K562 (cell line): ENCODE measurements at regions not wholly inside any gene's neighbourhood (a gene's known extent, or its start where the extent isn't known, plus 50 kb on each side); places are given as distances from the start of the nearest gene placed in this dataset.

Source experiments
- ATAC-seq: fragments of 200-7000 bp; cut with Tn5 transposase; 3 replicates; pipeline ENCODE4 v1.9.1; 2020; ENCODE audit warnings: moderate library complexity
- BruUV-seq: library from RNA; stranded (reverse); fragments of 400-500 nt; replicated peaks from 2 replicates; lab custom pipeline; 2021; lab: Mats Ljungman, UMichigan
- CTCF ChIA-PET: fragments of 300-600 bp; formaldehyde crosslinking; extraction: SDS; loops from one replicate; lab custom pipeline; 2021; ENCODE audit warnings: low intra/inter-chr PET ratio; lab: Yijun Ruan, JAX
- POLR2A ChIA-PET: fragments of 300-600, 350-650 bp; sonication (Branson Sonifier 250); formaldehyde crosslinking; extraction: SDS; loops from one replicate; lab custom pipeline; 2021; ENCODE audit warnings: antibody characterized with exemption, inconsistent platforms; lab: Yijun Ruan, JAX
- DNase-seq, 4 experiments: peaks; one replicate each; pipeline versions ENCODE4 v3.0.0 to v3.0.0-alpha.2; 2011 to 2018; ENCODE audit warnings: low spot score in 3 of 4, mixed read lengths in 3 of 4; ENCODE audit errors: extremely low read depth in 1 of 4
- FAIRE-seq: peaks from 2 replicates; lab custom pipeline; 2011; peaks lifted over from hg19 to GRCh38; lab: Jason Lieb, UNC
- H2AFZ ChIP-seq: 2 replicates; pipeline ENCODE4 v1.6.0; 2011; ENCODE audit warnings: low read depth, low read length, control low read depth, inconsistent platforms
- H3K27ac ChIP-seq: fragments of 200-600 bp; 3 replicates; pipeline ENCODE4 v1.8.0; 2011; ENCODE audit warnings: low read depth, mild to moderate bottlenecking, control low read depth, inconsistent platforms, low read length, moderate library complexity, mixed read lengths; ENCODE audit errors: extremely low read depth
- H3K27me3 ChIP-seq, 2 experiments: fragments of 300-600 bp in 1 of 2; 2 replicates in 1 of 2; 3 replicates in 1 of 2; pipeline versions ENCODE4 v1.6.0 to v1.8.0; 2011; ENCODE audit warnings: inconsistent platforms in 2 of 2, low read length in 2 of 2, mild to moderate bottlenecking in 1 of 2, mixed read lengths in 1 of 2, moderate library complexity in 1 of 2; ENCODE audit not compliant: control insufficient read depth in 2 of 2, insufficient read depth in 2 of 2
- H3K36me3 ChIP-seq: fragments of 300-600 bp; 3 replicates; pipeline ENCODE4 v1.8.0; 2011; ENCODE audit warnings: mild to moderate bottlenecking, low read length, inconsistent platforms; ENCODE audit not compliant: control insufficient read depth, insufficient read depth
- H3K4me1 ChIP-seq, 2 experiments: fragments of 200-600 bp in 1 of 2; replicated peaks in 1 of 2; 2 replicates in 1 of 2; 3 replicates in 1 of 2; pipeline versions ENCODE4 v1.5.1 to v1.8.0; 2011; ENCODE audit warnings: inconsistent platforms in 2 of 2, low read length in 2 of 2, mild to moderate bottlenecking in 1 of 2, mixed read lengths in 1 of 2, moderate library complexity in 1 of 2; ENCODE audit not compliant: control insufficient read depth in 2 of 2, insufficient read depth in 2 of 2
- H3K4me2 ChIP-seq: 2 replicates; pipeline ENCODE4 v1.6.1; 2011; ENCODE audit warnings: low read length, control low read depth, inconsistent platforms, mixed read lengths; ENCODE audit not compliant: insufficient read depth
- H3K4me3 ChIP-seq: fragments of 200-600 bp; sonication (generic), shearing (Covaris generic); 2 replicates; pipeline ENCODE4 v1.5.1; 2016; ENCODE audit warnings: control low read depth, inconsistent platforms
- H3K79me2 ChIP-seq: fragments of 200-600 bp; 3 replicates; pipeline ENCODE4 v1.8.0; 2011; ENCODE audit warnings: low read length, inconsistent platforms; ENCODE audit not compliant: control insufficient read depth, insufficient read depth
- H3K9ac ChIP-seq, 2 experiments: 2 replicates each; pipeline versions ENCODE4 v1.6.0 to v1.6.1; 2011; ENCODE audit warnings: low read depth in 2 of 2, low read length in 2 of 2, control low read depth in 1 of 2, inconsistent platforms in 1 of 2, mild to moderate bottlenecking in 1 of 2, mixed read lengths in 1 of 2; ENCODE audit not compliant: insufficient read depth in 1 of 2
- H3K9me1 ChIP-seq: one replicate; pipeline ENCODE4 v1.6.0; 2011; ENCODE audit warnings: inconsistent platforms, mild to moderate bottlenecking, low read length, moderate library complexity; ENCODE audit not compliant: control insufficient read depth, insufficient read depth
- H3K9me3 ChIP-seq: replicated peaks from 2 replicates; pipeline ENCODE4 v1.5.1; 2011; ENCODE audit warnings: low read depth, low read length, inconsistent platforms; ENCODE audit not compliant: control insufficient read depth, insufficient read depth
- H4K20me1 ChIP-seq: replicated peaks from 2 replicates; pipeline ENCODE4 v1.6.1; 2011; ENCODE audit warnings: low read length, inconsistent platforms, mixed read lengths; ENCODE audit not compliant: control insufficient read depth, insufficient read depth
- BRD9 ChIP-seq: fragments of 450-650 bp; IDR thresholded peaks from 2 replicates; pipeline ENCODE4 v1.6.1; 2018; ENCODE audit warnings: low read depth; ENCODE audit not compliant: partially characterized antibody
- CCAR2 ChIP-seq: fragments of 200-400 bp; formaldehyde crosslinking; IDR thresholded peaks from 2 replicates; pipeline ENCODE4 v1.6.1; 2017; ENCODE audit warnings: mild to moderate bottlenecking, low read depth, low read length
- CHD1 ChIP-seq: fragments of 200-600 bp; sonication (generic); IDR thresholded peaks from one replicate; pipeline ENCODE4 v1.6.1; 2012; ENCODE audit warnings: mild to moderate bottlenecking, moderate library complexity, low read length, inconsistent platforms
- FOXA3 ChIP-seq, 2 experiments: fragments of 450-650 bp in 1 of 2; sonication (generic) in 1 of 2; formaldehyde crosslinking; IDR thresholded peaks in 1 of 2; conservative IDR thresholded peaks in 1 of 2; 2 replicates each; pipeline versions ENCODE4 v1.4.0 to v1.8.0; 2020 to 2022; ENCODE audit warnings: mild to moderate bottlenecking in 2 of 2, missing genetic modification reagents in 1 of 2
- SMARCB1 ChIP-seq: IDR thresholded peaks from 2 replicates; pipeline ENCODE4 v1.6.1; 2011; ENCODE audit warnings: improper control_type of control experiment, low read depth; ENCODE audit not compliant: insufficient read length
- TAF15 ChIP-seq: fragments of 200-400 bp; formaldehyde crosslinking; IDR thresholded peaks from 2 replicates; pipeline ENCODE4 v1.6.1; 2017; ENCODE audit warnings: mild to moderate bottlenecking, low read depth, low read length, moderate library complexity
- WHSC1 ChIP-seq: IDR thresholded peaks from one replicate; pipeline ENCODE4 v1.6.1; 2012; ENCODE audit warnings: low read length, control low read depth, inconsistent platforms
- WGBS: fragments of 100-300 bp; shearing (Covaris generic); methylation state at CpG from one replicate; pipeline ENCODE4 v1.1.6; 2016; ENCODE audit warnings: low coverage, mixed read lengths; ENCODE audit not compliant: insufficient coverage; ENCODE audit errors: missing lambda C conversion rate; 5-methylcytosine and 5-hydroxymethylcytosine counted together
- in situ Hi-C: fragments of 300-500 bp; cut with MboI; formaldehyde crosslinking; loops from 4 replicates; pipeline ENCODE4 v1.15.0; 2018; ENCODE audit warnings: inconsistent platforms, mixed read lengths
- intact Hi-C: fragments of 100-400 bp; cut with micrococcal nuclease; formaldehyde crosslinking; loops from 2 replicates; pipeline ENCODE4 v1.14.2; 2022
- TF ChIP-seq, protein P1 (sequence below), 2 experiments: fragments of 450-650 bp; formaldehyde crosslinking in 1 of 2; IDR thresholded peaks; 2 replicates each; pipeline versions ENCODE4 v1.4.0 to v1.6.1; 2014 to 2020; ENCODE audit warnings: mild to moderate bottlenecking in 2 of 2, borderline replicate concordance in 1 of 2, low read depth in 1 of 2
- TF ChIP-seq, protein P2 (sequence below), 2 experiments: fragments of 150-350 bp in 1 of 2; IDR thresholded peaks; 2 replicates each; pipeline ENCODE4 v1.6.1; 2012 to 2016; ENCODE audit warnings: low read depth in 2 of 2, low read length in 2 of 2, mild to moderate bottlenecking in 1 of 2, moderate library complexity in 1 of 2

- TF ChIP-seq, protein P1, sequence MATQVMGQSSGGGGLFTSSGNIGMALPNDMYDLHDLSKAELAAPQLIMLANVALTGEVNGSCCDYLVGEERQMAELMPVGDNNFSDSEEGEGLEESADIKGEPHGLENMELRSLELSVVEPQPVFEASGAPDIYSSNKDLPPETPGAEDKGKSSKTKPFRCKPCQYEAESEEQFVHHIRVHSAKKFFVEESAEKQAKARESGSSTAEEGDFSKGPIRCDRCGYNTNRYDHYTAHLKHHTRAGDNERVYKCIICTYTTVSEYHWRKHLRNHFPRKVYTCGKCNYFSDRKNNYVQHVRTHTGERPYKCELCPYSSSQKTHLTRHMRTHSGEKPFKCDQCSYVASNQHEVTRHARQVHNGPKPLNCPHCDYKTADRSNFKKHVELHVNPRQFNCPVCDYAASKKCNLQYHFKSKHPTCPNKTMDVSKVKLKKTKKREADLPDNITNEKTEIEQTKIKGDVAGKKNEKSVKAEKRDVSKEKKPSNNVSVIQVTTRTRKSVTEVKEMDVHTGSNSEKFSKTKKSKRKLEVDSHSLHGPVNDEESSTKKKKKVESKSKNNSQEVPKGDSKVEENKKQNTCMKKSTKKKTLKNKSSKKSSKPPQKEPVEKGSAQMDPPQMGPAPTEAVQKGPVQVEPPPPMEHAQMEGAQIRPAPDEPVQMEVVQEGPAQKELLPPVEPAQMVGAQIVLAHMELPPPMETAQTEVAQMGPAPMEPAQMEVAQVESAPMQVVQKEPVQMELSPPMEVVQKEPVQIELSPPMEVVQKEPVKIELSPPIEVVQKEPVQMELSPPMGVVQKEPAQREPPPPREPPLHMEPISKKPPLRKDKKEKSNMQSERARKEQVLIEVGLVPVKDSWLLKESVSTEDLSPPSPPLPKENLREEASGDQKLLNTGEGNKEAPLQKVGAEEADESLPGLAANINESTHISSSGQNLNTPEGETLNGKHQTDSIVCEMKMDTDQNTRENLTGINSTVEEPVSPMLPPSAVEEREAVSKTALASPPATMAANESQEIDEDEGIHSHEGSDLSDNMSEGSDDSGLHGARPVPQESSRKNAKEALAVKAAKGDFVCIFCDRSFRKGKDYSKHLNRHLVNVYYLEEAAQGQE (IDR thresholded peaks at IDR 0.05; ENCODE audit: borderline replicate concordance) = no peak
- TF ChIP-seq, protein P1 (CRISPR knock-in tag; IDR thresholded peaks at IDR 0.05; ENCODE audit: low read depth) = no peak
- no peak for TF ChIP-seq WHSC1
These were observed 133.5 kb upstream of the WNT4 start (continued) for GRCh38 chr1:22276396-22276748.

- POLR2A ChIA-PET = interaction anchor here (0.6 to 1.0 kb wide), 2 partner anchors 15 to 737 kb away, joined by 3 read pairs; no protein-coding TSS in a partner anchor
- peaks cover 8% of the 10 kb centered on the region; the same call in 1 of the 2 replicates for H4K20me1 ChIP-seq
- no peaks in the 10 kb centered on the region for H3K79me2 ChIP-seq
- no peak overlapping the region for H3K27ac ChIP-seq
- H3K4me2 ChIP-seq = no peak overlapping the region
- ATAC-seq = no peak
- intact Hi-C loops = no loop called here
- WGBS = 1% methylated on average over 10 of the region's 10 CpGs
- no peak for FAIRE-seq
- H3K9me3 ChIP-seq = no peaks in the 10 kb centered on the region
- CTCF ChIA-PET = no interaction called here
- BruUV-seq = no TSS peak
- H3K4me3 ChIP-seq = no peak overlapping the region
- peaks cover 6% of the 10 kb centered on the region for H3K9me1 ChIP-seq
- H3K4me1 ChIP-seq = peaks cover 0 to under 1% of the 10 kb centered on the region in 2 experiments; a peak in 1 of 5 replicates
- no peak for DNase-seq
- H3K27me3 ChIP-seq = peaks cover 31 to 64% of the 10 kb centered on the region in 2 experiments
- H2AFZ ChIP-seq = no peak overlapping the region
- in situ Hi-C loops = no loop called here
- H3K9ac ChIP-seq = peak overlapping the region in 1 of 2 experiments; percentile 15; a peak in 1 of 4 replicates
- no peaks in the 10 kb centered on the region for H3K36me3 ChIP-seq
- TF ChIP-seq BRD9 (no peak), FOXA3 (CRISPR knock-in tag; conservative IDR thresholded peaks at IDR 0.05 in 1 of 2, IDR thresholded peaks at IDR 0.05 in 1 of 2) (no peak), SMARCB1 (no peak), CCAR2 (no peak), TAF15 (no peak), CHD1 (no peak)
- TF ChIP-seq, protein P2, sequence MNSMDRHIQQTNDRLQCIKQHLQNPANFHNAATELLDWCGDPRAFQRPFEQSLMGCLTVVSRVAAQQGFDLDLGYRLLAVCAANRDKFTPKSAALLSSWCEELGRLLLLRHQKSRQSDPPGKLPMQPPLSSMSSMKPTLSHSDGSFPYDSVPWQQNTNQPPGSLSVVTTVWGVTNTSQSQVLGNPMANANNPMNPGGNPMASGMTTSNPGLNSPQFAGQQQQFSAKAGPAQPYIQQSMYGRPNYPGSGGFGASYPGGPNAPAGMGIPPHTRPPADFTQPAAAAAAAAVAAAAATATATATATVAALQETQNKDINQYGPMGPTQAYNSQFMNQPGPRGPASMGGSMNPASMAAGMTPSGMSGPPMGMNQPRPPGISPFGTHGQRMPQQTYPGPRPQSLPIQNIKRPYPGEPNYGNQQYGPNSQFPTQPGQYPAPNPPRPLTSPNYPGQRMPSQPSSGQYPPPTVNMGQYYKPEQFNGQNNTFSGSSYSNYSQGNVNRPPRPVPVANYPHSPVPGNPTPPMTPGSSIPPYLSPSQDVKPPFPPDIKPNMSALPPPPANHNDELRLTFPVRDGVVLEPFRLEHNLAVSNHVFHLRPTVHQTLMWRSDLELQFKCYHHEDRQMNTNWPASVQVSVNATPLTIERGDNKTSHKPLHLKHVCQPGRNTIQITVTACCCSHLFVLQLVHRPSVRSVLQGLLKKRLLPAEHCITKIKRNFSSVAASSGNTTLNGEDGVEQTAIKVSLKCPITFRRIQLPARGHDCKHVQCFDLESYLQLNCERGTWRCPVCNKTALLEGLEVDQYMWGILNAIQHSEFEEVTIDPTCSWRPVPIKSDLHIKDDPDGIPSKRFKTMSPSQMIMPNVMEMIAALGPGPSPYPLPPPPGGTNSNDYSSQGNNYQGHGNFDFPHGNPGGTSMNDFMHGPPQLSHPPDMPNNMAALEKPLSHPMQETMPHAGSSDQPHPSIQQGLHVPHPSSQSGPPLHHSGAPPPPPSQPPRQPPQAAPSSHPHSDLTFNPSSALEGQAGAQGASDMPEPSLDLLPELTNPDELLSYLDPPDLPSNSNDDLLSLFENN (IDR thresholded peaks at IDR 0.05; ENCODE audit: low read depth in 2 of 2, low read length in 2 of 2) = no peak
These were observed 134.8 kb upstream of the WNT4 start for GRCh38 chr1:22277662-22278061.
